AG04450 (cell line): ENCODE measurements at regions not wholly inside any gene's neighbourhood (a gene's known extent, or its start where the extent isn't known, plus 50 kb on each side); places are given as distances from the start of the nearest gene placed in this dataset.

Experiments
- CTCF ChIA-PET: fragments of 300-600, 350-600 bp; formaldehyde crosslinking; extraction: SDS; loops from one replicate; lab custom pipeline; 2022; ENCODE audit warnings: antibody characterized with exemption, inconsistent platforms; lab: Charles Lee
- POLR2A ChIA-PET: fragments of 350-600 bp; formaldehyde crosslinking; extraction: SDS; loops from one replicate; lab custom pipeline; 2021; ENCODE audit warnings: antibody characterized with exemption, inconsistent platforms; lab: Yijun Ruan, JAX
- DNase-seq: peaks from one replicate; pipeline ENCODE4 v3.0.0-alpha.2; 2011; ENCODE audit warnings: low read depth, low spot score
- H3K27ac ChIP-seq: one replicate; pipeline ENCODE4 v1.5.1; 2012; ENCODE audit warnings: low read depth, low read length, control low read depth
- H3K27me3 ChIP-seq: one replicate; pipeline ENCODE4 v1.6.0; 2012; ENCODE audit warnings: low read length; ENCODE audit not compliant: control insufficient read depth, insufficient read depth
- H3K4me3 ChIP-seq: 2 replicates; pipeline ENCODE4 v1.5.1; 2011; ENCODE audit warnings: mild to moderate bottlenecking, low read depth, low read length, control low read depth
- H3K9me3 ChIP-seq: 2 replicates; pipeline ENCODE4 v1.5.1; 2012; ENCODE audit warnings: low read length; ENCODE audit not compliant: control insufficient read depth, insufficient read depth
- TF ChIP-seq, protein P1 (sequence below): IDR thresholded peaks from 2 replicates; pipeline ENCODE4 v1.5.1; 2011; ENCODE audit warnings: low read depth, low read length, control low read depth, inconsistent platforms

DNA sequence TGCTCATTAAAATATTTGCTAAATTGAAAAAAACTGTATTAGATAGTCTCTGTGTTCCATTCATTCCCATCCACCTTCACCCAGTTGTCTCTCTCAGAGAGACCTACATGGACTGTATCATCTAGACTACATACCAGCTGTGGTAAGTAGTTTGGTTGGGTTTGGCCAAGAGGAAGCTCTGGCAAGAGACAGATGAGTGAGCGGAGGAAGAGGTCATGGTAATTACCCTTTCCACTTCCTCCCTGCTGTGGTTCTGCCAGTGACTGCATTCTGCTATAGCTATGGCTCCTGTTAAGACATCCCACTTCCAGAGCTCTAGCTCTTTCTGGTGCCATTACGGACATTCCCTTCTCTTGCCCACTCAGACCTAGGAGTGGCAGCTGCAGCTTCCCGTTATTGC is 239.0 kb upstream of the MID1 start:
- CTCF ChIA-PET: no interaction called here
- H3K9me3 ChIP-seq: no peaks in the 10 kb centered on the region
- DNase-seq: no peak
- H3K27me3 ChIP-seq: no peaks in the 10 kb centered on the region
- TF ChIP-seq, protein P1, sequence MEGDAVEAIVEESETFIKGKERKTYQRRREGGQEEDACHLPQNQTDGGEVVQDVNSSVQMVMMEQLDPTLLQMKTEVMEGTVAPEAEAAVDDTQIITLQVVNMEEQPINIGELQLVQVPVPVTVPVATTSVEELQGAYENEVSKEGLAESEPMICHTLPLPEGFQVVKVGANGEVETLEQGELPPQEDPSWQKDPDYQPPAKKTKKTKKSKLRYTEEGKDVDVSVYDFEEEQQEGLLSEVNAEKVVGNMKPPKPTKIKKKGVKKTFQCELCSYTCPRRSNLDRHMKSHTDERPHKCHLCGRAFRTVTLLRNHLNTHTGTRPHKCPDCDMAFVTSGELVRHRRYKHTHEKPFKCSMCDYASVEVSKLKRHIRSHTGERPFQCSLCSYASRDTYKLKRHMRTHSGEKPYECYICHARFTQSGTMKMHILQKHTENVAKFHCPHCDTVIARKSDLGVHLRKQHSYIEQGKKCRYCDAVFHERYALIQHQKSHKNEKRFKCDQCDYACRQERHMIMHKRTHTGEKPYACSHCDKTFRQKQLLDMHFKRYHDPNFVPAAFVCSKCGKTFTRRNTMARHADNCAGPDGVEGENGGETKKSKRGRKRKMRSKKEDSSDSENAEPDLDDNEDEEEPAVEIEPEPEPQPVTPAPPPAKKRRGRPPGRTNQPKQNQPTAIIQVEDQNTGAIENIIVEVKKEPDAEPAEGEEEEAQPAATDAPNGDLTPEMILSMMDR: no peak
- H3K4me3 ChIP-seq: no peak overlapping the region
- H3K27ac ChIP-seq: no peak overlapping the region
- POLR2A ChIA-PET: no interaction called here

DNA sequence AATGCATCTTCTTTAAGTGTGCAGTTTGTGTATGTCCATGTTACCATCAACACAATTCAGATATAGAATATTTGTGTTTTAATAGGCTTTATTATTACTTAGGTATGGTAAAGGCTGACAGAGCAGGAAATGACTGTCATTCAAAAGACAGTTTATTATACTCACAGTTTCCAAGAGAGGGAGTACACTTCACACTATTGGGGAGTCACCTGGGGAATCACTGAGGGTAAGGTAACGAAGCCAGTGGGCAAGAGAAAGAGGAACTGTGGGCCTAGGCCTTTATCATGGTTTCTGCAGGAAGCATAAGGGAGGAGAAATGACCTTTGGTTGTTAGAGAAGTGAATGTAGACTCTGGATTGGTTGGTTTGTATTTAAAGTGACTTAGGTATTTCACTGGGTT is 235.1 kb upstream of the HCCS start:
- Histone ChIP-seq H3K9me3 (no peaks in the 10 kb centered on the region), H3K27me3 (no peaks in the 10 kb centered on the region), H3K27ac (no peak overlapping the region), H3K4me3 (no peak overlapping the region)
- DNase-seq: no peak
- TF ChIP-seq, protein P1: no peak
- ChIA-PET POLR2A (no interaction called here), CTCF (no interaction called here)

DNA sequence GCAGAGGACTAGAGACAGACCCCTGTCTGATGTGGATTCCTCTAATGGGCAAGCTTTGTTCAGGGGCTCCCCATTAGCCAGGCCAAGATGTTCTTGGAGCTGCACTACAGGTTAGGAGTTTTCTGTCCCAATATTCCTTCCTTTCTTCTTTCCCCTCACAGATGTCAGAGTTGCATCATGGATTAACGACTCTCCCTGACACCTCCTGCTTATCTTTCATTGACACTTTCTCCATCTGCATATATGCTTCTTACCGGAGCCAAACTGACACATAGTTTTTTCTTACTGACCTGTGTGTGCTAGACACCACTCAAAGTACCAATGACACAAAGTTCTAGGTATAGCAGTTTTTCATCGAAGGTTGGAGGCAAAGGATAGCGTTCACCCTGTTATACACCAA is 228.6 kb upstream of the HCCS start:
- no peak overlapping the region for H3K4me3 ChIP-seq
- TF ChIP-seq, protein P1: no peak
- no peaks in the 10 kb centered on the region for H3K9me3 ChIP-seq
- ChIA-PET POLR2A (no interaction called here), CTCF (no interaction called here)
- no peaks in the 10 kb centered on the region for H3K27me3 ChIP-seq
- no peak overlapping the region for H3K27ac ChIP-seq
- no peak for DNase-seq

DNA sequence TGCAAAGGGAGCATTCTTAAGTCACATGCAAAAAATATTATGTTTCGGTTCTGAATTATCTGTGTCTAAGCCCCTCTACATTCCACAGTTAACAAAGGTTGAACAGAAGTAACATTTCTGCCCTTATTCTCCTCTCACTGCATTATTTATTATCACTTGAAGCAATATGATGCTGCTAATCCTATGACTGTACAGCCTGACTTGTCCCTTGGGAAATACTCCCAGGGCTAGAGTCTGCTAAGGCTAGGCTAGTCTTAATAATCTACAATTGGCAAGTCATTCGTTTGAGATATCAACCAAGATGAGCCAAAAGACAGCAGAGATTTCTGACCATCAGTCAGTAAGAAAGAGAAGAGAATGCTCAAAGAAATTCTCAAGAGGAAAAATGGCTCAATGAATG is 226.9 kb upstream of the HCCS start:
- Histone ChIP-seq H3K27ac (no peak overlapping the region), H3K9me3 (no peaks in the 10 kb centered on the region), H3K27me3 (no peaks in the 10 kb centered on the region), H3K4me3 (no peak overlapping the region)
- POLR2A ChIA-PET: no interaction called here
- TF ChIP-seq, protein P1: no peak
- no peak for DNase-seq
- CTCF ChIA-PET: no interaction called here

DNA sequence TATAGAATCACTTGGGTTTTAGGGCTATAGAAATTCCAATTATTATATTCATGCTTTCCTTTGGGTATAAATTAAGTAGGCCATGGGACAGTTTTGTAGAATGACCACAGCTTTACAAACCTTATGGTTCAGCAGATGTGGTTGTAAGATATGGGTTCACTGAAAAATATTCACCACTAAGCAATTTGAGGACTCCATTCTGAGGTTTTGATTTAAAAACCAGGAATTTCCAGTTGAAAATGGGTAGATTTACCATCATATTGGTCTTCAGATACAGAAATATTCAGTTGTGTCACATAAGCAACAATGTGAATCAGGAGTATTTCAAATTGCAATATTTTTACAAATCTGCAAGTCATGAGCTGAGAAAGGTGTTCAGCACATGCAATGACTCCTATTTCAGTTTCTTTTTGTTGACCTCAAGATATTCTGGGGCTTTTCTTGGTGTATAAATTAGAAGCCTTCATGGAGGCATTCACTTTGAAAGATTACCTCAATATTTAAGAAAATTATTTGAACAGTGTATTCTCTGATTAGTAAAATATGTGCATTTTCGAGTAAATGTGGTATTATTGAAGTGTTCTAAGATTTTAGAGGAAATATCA is 218.4 kb upstream of the HCCS start:
- ChIA-PET CTCF (no interaction called here), POLR2A (no interaction called here)
- Histone ChIP-seq H3K27ac (no peak overlapping the region), H3K4me3 (no peak overlapping the region), H3K9me3 (no peaks in the 10 kb centered on the region; the same call in 1 of the 2 replicates), H3K27me3 (no peaks in the 10 kb centered on the region)
- TF ChIP-seq, protein P1: no peak
- no peak for DNase-seq
